GM23338 (cell line): ENCODE measurements at regions not wholly inside any gene's neighbourhood (a gene's known extent, or its start where the extent isn't known, plus 50 kb on each side); places are given as distances from the start of the nearest gene placed in this dataset.

Experiments
- ATAC-seq: fragments of 200-7000 bp; cut with Tn5 transposase; 3 replicates; pipeline ENCODE4 v1.9.1; 2020
- DNase-seq: peaks from one replicate; pipeline ENCODE4 v3.0.0-alpha.2; 2015; ENCODE audit warnings: low spot score
- H2AFZ ChIP-seq: fragments of 200-600 bp; sonication (generic); 2 replicates; pipeline ENCODE4 v1.8.0; 2016; ENCODE audit warnings: antibody characterized with exemption, mild to moderate bottlenecking, moderate library complexity
- H3F3A ChIP-seq: fragments of 200-600 bp; sonication (generic); replicated peaks from 2 replicates; pipeline ENCODE4 v1.8.0; 2017; ENCODE audit warnings: antibody characterized with exemption, mixed run types, low read depth
- H3K27ac ChIP-seq: fragments of 200-600 bp; sonication (generic); 2 replicates; pipeline ENCODE4 v1.6.1; 2016; ENCODE audit warnings: low read depth
- H3K27me3 ChIP-seq: fragments of 200-600 bp; sonication (generic); 2 replicates; pipeline ENCODE4 v1.8.0; 2016; ENCODE audit warnings: mild to moderate bottlenecking, mixed run types, moderate library complexity; ENCODE audit not compliant: insufficient read depth
- H3K36me3 ChIP-seq: fragments of 200-600 bp; sonication (generic); 2 replicates; pipeline ENCODE4 v1.8.0; 2016; ENCODE audit warnings: mild to moderate bottlenecking; ENCODE audit not compliant: insufficient read depth
- H3K4me1 ChIP-seq: fragments of 200-600 bp; sonication (generic); 2 replicates; pipeline ENCODE4 v1.8.0; 2016; ENCODE audit warnings: mild to moderate bottlenecking, moderate library complexity; ENCODE audit not compliant: insufficient read depth
- H3K4me2 ChIP-seq: fragments of 200-600 bp; sonication (generic); 2 replicates; pipeline ENCODE4 v1.7.1; 2017; ENCODE audit warnings: mixed run types
- H3K4me3 ChIP-seq: fragments of 200-600 bp; sonication (generic); 2 replicates; pipeline ENCODE4 v1.6.1; 2016; ENCODE audit warnings: mixed run types
- H3K79me2 ChIP-seq: fragments of 200-600 bp; sonication (generic); replicated peaks from 2 replicates; pipeline ENCODE4 v1.8.0; 2017; ENCODE audit warnings: mild to moderate bottlenecking; ENCODE audit not compliant: insufficient read depth
- H3K9me2 ChIP-seq: fragments of 200-600 bp; sonication (generic); 2 replicates; pipeline ENCODE4 v1.8.0; 2017; ENCODE audit not compliant: insufficient read depth
- H4K20me1 ChIP-seq: fragments of 200-600 bp; sonication (generic); replicated peaks from 2 replicates; pipeline ENCODE4 v1.8.0; 2017; ENCODE audit warnings: mild to moderate bottlenecking; ENCODE audit not compliant: insufficient read depth
- H3K27ac Mint-ChIP-seq: 2 replicates; pipeline ENCODE4 v1.8.0; 2020; ENCODE audit warnings: inconsistent platforms, mild to moderate bottlenecking, moderate library complexity, mixed read lengths
- H3K27me3 Mint-ChIP-seq: 3 replicates; pipeline ENCODE4 v1.8.0; 2022; ENCODE audit warnings: low read depth, mild to moderate bottlenecking, moderate library complexity, mixed read lengths, inconsistent platforms; ENCODE audit not compliant: insufficient read depth, poor library complexity
- H3K36me3 Mint-ChIP-seq: 3 replicates; pipeline ENCODE4 v1.8.0; 2021; ENCODE audit warnings: low read depth, mild to moderate bottlenecking, inconsistent platforms, moderate library complexity, mixed read lengths
- H3K4me1 Mint-ChIP-seq: 3 replicates; pipeline ENCODE4 v1.8.0; 2020; ENCODE audit warnings: mild to moderate bottlenecking, inconsistent platforms, mixed read lengths
- H3K4me3 Mint-ChIP-seq: 3 replicates; pipeline ENCODE4 v1.8.0; 2021; ENCODE audit warnings: moderate library complexity, mild to moderate bottlenecking, inconsistent platforms, mixed read lengths
- H3K9me3 Mint-ChIP-seq: 3 replicates; pipeline ENCODE4 v1.8.0; 2020; ENCODE audit warnings: moderate library complexity, mild to moderate bottlenecking, inconsistent platforms, mixed read lengths
- CREB1 ChIP-seq: fragments of 250-450 bp; sonication (Bioruptor Pico); IDR thresholded peaks from 2 replicates; pipeline ENCODE4 v1.5.0; 2020; ENCODE audit warnings: low read depth, mild to moderate bottlenecking, moderate library complexity
- CTCF ChIP-seq, 2 experiments: fragments of 200-600 bp in 1 of 2; sonication (generic) in 1 of 2; conservative IDR thresholded peaks; 2 replicates each; pipeline versions ENCODE4 v1.5.1 to v1.6.1; 2016 to 2017; ENCODE audit warnings: antibody characterized with exemption in 2 of 2, low read depth in 2 of 2, mild to moderate bottlenecking in 2 of 2, moderate library complexity in 1 of 2
- ETS1 ChIP-seq: IDR thresholded peaks from 2 replicates; pipeline ENCODE4 v1.6.1; 2016; ENCODE audit warnings: antibody characterized with exemption
- EZH2 ChIP-seq: fragments of 200-600 bp; sonication (generic); IDR thresholded peaks from one replicate; pipeline ENCODE4 v1.8.0; 2017; ENCODE audit warnings: antibody characterized with exemption, mild to moderate bottlenecking, low read depth; ENCODE audit not compliant: unreplicated experiment
- POLR2AphosphoS5 ChIP-seq: IDR thresholded peaks from 2 replicates; pipeline ENCODE4 v1.6.1; 2016; ENCODE audit warnings: antibody characterized with exemption, low read depth
- REST ChIP-seq: IDR thresholded peaks from one replicate; pipeline ENCODE4 v1.6.1; 2018; ENCODE audit warnings: antibody characterized with exemption; ENCODE audit not compliant: unreplicated experiment
- ZNF462 ChIP-seq: fragments of 250-450 bp; sonication (Bioruptor Pico); IDR thresholded peaks from 2 replicates; pipeline ENCODE4 v1.5.0; 2020; ENCODE audit warnings: mild to moderate bottlenecking, moderate library complexity

GRCh38 chr2:34892766-34893165, 1293.7 kb upstream of the FAM98A start (continued):
- TF ChIP-seq ETS1 (no peak), REST (no peak), CTCF (conservative IDR thresholded peaks at IDR 0.05; ENCODE audit: low read depth in 2 of 2) (no peak)

DNA sequence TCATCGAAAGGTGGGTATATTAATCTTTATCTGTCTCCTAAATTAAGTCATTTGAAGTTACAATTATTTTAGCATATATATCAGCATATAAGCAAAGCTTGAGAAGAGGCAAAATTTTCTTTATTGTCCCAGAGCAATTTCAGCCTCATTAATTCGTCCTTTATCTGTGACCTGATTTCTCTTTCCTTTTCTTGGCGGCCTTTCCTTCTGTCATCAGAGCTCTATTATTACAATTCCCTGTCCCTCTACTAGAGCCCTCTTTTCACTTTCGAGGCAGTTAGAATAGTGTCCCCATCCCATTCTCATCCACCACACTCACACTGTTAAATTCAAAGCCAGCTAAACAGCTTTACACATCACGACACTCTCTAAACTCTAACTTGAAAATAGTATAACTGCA, 1293.2 kb upstream of the FAM98A start:
- H3K27me3 ChIP-seq = no peaks in the 10 kb centered on the region
- H2AFZ ChIP-seq = no peak overlapping the region
- H3K4me3 ChIP-seq = no peak overlapping the region
- H4K20me1 ChIP-seq = no peaks in the 10 kb centered on the region
- Mint-ChIP-seq H3K36me3 (no peaks in the 10 kb centered on the region), H3K9me3 (no peaks in the 10 kb centered on the region), H3K27ac (no peak overlapping the region), H3K4me3 (no peak overlapping the region), H3K4me1 (no peaks in the 10 kb centered on the region), H3K27me3 (no peaks in the 10 kb centered on the region)
- no peaks in the 10 kb centered on the region for H3K9me2 ChIP-seq
- no peaks in the 10 kb centered on the region for H3K36me3 ChIP-seq
- no peak overlapping the region for H3K4me2 ChIP-seq
- H3K27ac ChIP-seq = no peak overlapping the region
- ATAC-seq (no peak), DNase-seq (no peak)
- no peaks in the 10 kb centered on the region for H3K4me1 ChIP-seq
- H3K79me2 ChIP-seq = no peaks in the 10 kb centered on the region
- no peaks in the 10 kb centered on the region for H3F3A ChIP-seq
- TF ChIP-seq REST (no peak), ZNF462 (no peak), ETS1 (no peak), POLR2AphosphoS5 (no peak), EZH2 (no peak), CREB1 (CRISPR knock-in tag) (no peak)
